IgD-negative memory B cell (primary cell): ENCODE measurements at regions not wholly inside any gene's neighbourhood (a gene's known extent, or its start where the extent isn't known, plus 50 kb on each side); places are given as distances from the start of the nearest gene placed in this dataset.

Source experiments
- H3K27ac Mint-ChIP-seq, 3 donors: one replicate each; pipeline ENCODE4 v1.8.0; 2020 to 2022; ENCODE audit warnings: mild to moderate bottlenecking in 3 of 3, mixed read lengths in 3 of 3, moderate library complexity in 1 of 3
- H3K27me3 Mint-ChIP-seq: one replicate; pipeline ENCODE4 v1.8.0; 2021; ENCODE audit warnings: mixed read lengths
- H3K36me3 Mint-ChIP-seq: one replicate; pipeline ENCODE4 v1.8.0; 2020; ENCODE audit warnings: mild to moderate bottlenecking, mixed read lengths
- H3K4me1 Mint-ChIP-seq, 3 donors: one replicate each; pipeline ENCODE4 v1.8.0; 2020 to 2022; ENCODE audit warnings: mixed read lengths in 3 of 3, mild to moderate bottlenecking in 1 of 3
- H3K4me3 Mint-ChIP-seq, 4 donors: one replicate each; pipeline ENCODE4 v1.8.0; 2020 to 2022; ENCODE audit warnings: mild to moderate bottlenecking in 4 of 4, mixed read lengths in 4 of 4, moderate library complexity in 3 of 4
- H3K9me3 Mint-ChIP-seq, 3 donors: one replicate each; pipeline ENCODE4 v1.8.0; 2020 to 2021; ENCODE audit warnings: mixed read lengths in 3 of 3, mild to moderate bottlenecking in 1 of 3

GRCh38 chr6:169904051-169904922 lies 152.9 kb downstream of the ERMARD start:
- peaks cover 7% of the 10 kb centered on the region for H3K27me3 Mint-ChIP-seq
- no peaks in the 10 kb centered on the region for H3K9me3 Mint-ChIP-seq
- H3K27ac Mint-ChIP-seq, result no peak overlapping the region
- no peaks in the 10 kb centered on the region for H3K36me3 Mint-ChIP-seq
- peak overlapping the region in 1 of 4 donors; percentile 47 for H3K4me3 Mint-ChIP-seq
- H3K4me1 Mint-ChIP-seq, result no peaks in the 10 kb centered on the region

DNA sequence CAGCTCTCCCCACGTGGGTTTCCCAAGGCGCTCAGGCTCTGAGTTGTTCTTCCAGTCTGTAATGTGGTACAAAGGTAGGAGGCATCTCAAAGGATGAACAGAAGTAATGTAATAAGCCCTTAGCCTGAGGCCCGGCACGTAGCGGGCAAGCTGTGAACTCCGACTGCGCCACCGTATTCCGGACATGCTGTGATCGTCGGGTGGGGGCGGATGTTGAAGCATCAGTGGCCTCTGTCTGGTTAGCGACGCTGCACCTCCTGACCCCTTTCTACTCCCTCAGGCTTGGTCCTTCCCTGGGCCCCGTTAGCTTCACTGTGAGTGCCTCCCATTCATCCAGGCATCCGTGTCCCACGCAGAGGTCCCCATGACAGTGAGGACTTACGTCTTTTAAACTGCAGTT lies 151.7 kb downstream of the ERMARD start:
- peaks cover 10% of the 10 kb centered on the region for H3K27me3 Mint-ChIP-seq
- no peaks in the 10 kb centered on the region for H3K4me1 Mint-ChIP-seq
- peaks cover 0 to 4% (median 0%) of the 10 kb centered on the region in 3 donors for H3K9me3 Mint-ChIP-seq
- H3K27ac Mint-ChIP-seq, result no peak overlapping the region
- no peaks in the 10 kb centered on the region for H3K36me3 Mint-ChIP-seq
- no peak overlapping the region for H3K4me3 Mint-ChIP-seq

DNA sequence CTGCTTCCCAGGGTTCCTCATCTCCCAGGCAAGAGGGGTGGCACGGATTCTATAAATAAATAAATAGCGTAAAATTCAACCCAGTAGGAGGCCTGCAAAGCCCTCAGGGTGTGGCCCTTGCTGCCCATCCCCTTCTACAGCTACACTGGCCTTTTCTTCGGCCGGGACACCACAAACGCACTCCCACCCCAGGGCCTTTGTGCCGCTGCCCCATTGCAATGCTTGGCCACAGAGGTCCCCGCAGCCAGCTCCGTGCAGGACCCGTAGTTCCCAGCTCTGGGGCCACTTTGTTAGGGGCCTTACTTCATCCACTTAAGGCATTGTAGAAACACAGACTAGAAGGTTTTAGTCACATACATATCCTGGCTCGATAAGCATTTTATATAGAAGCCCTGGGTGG lies 151.2 kb downstream of the ERMARD start:
- Mint-ChIP-seq H3K27ac (no peak overlapping the region), H3K4me3 (no peak overlapping the region), H3K4me1 (no peaks in the 10 kb centered on the region), H3K36me3 (no peaks in the 10 kb centered on the region), H3K9me3 (peaks cover 0 to 4% (median 0%) of the 10 kb centered on the region in 3 donors), H3K27me3 (peaks cover 8% of the 10 kb centered on the region)

- no peak overlapping the region for H3K27ac Mint-ChIP-seq
- no peaks in the 10 kb centered on the region for H3K4me1 Mint-ChIP-seq
- peaks cover 4% of the 10 kb centered on the region for H3K27me3 Mint-ChIP-seq
- no peak overlapping the region for H3K4me3 Mint-ChIP-seq
- H3K36me3 Mint-ChIP-seq, result no peaks in the 10 kb centered on the region
- H3K9me3 Mint-ChIP-seq, result peaks cover 0 to 4% (median 0%) of the 10 kb centered on the region in 3 donors
Observed at GRCh38 chr6:169902070-169902469, 150.6 kb downstream of the ERMARD start.

DNA sequence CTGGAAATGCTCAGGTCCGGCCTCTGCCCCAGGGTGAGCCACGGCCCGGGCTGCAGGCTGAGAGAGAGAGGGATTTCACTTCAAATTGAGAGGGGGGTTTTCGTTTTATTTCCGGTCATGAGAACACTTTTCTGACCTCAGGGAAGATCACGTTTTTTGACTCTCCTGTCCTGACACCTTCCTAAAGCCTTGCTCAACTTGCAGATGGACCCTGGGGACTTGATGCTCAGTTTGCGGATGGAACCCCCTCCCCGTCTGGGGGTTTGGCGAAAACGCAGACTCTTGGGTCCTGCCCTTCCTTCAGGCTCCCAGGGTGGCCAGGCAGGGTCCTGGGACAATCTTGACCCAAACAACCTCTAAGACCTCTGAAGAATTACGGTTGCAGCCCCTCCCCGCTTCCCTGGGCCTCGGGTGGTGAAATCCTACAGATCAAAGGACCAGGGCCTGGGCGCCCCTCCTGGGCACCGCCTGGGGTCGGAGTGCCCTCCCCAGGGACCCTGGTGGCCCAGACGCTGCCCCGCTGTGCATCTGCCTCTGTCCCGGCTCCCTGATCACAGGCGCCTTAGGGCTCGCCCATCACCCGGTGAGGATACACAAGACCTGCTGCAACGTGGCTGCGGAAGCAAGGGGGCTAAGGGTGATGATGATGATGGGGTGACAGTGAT lies 148.2 kb downstream of the ERMARD start:
- peaks cover 0 to 1% (median 0%) of the 10 kb centered on the region in 3 donors for H3K4me1 Mint-ChIP-seq
- H3K27me3 Mint-ChIP-seq, result peaks cover 4% of the 10 kb centered on the region
- H3K4me3 Mint-ChIP-seq, result no peak overlapping the region
- H3K9me3 Mint-ChIP-seq, result peaks cover 0 to 4% (median 0%) of the 10 kb centered on the region in 3 donors
- peaks cover 2% of the 10 kb centered on the region for H3K36me3 Mint-ChIP-seq
- H3K27ac Mint-ChIP-seq, result no peak overlapping the region

DNA sequence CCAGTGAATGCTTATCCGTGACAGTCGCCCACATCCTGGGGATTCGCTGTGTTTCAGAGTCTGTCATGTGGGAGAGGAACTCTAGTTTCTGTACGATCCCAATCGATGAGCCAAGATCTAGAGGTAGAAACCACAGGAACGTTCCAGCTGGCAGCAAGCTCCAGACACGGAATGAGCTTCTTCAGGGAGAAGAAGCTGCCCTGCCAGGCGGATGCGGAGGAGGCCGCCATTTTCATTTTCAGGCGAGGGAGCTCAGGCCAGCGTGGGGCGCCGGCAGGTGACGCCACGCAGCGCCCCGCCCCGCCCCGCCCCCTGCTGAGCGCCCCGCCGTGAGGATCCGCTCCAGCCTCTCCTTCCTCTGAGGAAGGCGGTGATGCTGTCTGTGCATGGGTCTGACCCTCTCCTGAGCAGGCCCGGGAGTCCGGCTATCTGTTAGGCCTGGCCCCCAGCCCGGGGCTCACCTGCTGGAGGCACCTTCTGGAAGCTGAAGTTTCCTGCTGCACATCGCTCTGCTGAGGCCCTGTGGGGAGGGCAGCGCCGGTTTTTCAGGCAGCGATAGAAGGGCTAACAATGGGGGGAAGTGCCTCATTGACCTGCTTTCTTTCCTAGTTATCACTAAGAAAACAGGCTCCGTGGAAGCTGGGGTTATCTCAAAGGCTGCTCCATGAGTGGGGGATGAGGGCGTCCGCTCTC lies 147.5 kb downstream of the ERMARD start:
- no peak overlapping the region for H3K27ac Mint-ChIP-seq
- peaks cover 2% of the 10 kb centered on the region for H3K36me3 Mint-ChIP-seq
- no peak overlapping the region for H3K4me3 Mint-ChIP-seq
- peaks cover 0 to 1% (median 0%) of the 10 kb centered on the region in 3 donors for H3K4me1 Mint-ChIP-seq
- peaks cover 0 to 4% (median 0%) of the 10 kb centered on the region in 3 donors for H3K9me3 Mint-ChIP-seq
- peaks cover 4% of the 10 kb centered on the region for H3K27me3 Mint-ChIP-seq

- H3K9me3 Mint-ChIP-seq, result peaks cover 0 to 4% (median 0%) of the 10 kb centered on the region in 3 donors
- peaks cover 0 to 1% (median 0%) of the 10 kb centered on the region in 3 donors for H3K4me1 Mint-ChIP-seq
- peaks cover 2% of the 10 kb centered on the region for H3K36me3 Mint-ChIP-seq
- peak overlapping the region in 1 of 4 donors; percentile 9 for H3K4me3 Mint-ChIP-seq
- peaks cover 4% of the 10 kb centered on the region for H3K27me3 Mint-ChIP-seq
- H3K27ac Mint-ChIP-seq, result no peak overlapping the region
Observed at GRCh38 chr6:169897601-169898358, 146.4 kb downstream of the ERMARD start.

GRCh38 chr6:169896826-169897456 lies 145.5 kb downstream of the ERMARD start:
- Mint-ChIP-seq H3K27ac (no peak overlapping the region), H3K36me3 (peaks cover 2% of the 10 kb centered on the region), H3K4me1 (peaks cover 0 to 1% (median 0%) of the 10 kb centered on the region in 3 donors), H3K4me3 (peak overlapping the region in 1 of 4 donors; percentile 9), H3K9me3 (peaks cover 0 to 4% (median 0%) of the 10 kb centered on the region in 3 donors), H3K27me3 (peaks cover 4% of the 10 kb centered on the region)

DNA sequence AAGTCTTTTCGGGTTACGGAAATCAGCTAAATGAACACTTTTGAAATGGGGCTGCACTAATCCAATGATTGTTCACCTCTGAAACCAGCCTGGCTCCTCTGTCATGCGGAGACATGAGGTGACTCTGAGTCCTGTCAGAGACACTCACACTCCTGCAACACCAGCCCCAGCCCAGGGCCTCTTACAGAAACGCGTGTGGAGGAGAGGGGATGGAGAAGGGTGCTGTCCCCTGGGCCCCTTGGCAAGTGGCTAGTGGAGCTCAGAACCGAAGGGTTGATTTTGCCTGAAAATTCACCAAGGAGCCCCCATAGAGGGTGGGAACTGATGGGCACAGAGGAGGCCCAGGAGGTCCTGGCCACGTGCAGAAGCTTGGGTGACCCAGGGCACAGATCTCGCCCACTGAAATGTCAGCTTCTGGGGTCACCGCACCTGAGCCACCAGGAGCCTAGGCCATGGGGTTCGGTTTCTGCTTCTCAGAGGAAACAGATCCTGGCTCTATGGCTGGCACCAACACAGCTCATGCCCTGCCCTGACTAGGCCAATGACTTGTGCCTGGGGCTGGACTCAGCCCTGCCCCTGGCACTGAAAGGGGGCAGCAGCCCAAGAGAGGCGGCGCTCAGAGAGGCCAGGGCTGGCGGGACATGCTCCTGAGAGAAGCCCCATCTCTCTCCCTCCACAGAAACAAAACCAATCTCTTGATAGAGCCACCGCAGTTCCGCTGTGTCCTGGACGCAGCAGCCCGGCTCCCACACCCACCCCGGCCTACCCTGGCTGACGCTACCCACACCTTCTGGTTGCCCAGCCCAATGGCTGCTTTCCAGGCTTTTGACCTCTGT lies 144.7 kb downstream of the ERMARD start:
- Mint-ChIP-seq H3K27ac (no peak overlapping the region), H3K4me1 (peaks cover 0 to 1% (median 0%) of the 10 kb centered on the region in 3 donors), H3K9me3 (peaks cover 0 to 4% (median 0%) of the 10 kb centered on the region in 3 donors), H3K4me3 (no peak overlapping the region), H3K27me3 (peaks cover 4% of the 10 kb centered on the region), H3K36me3 (peaks cover 2% of the 10 kb centered on the region)

- peaks cover 2% of the 10 kb centered on the region for H3K36me3 Mint-ChIP-seq
- H3K4me3 Mint-ChIP-seq, result no peak overlapping the region
- H3K4me1 Mint-ChIP-seq, result peaks cover 0 to 1% (median 0%) of the 10 kb centered on the region in 3 donors
- peak overlapping the region in 2 of 3 donors; percentile 33 to 81 for H3K27ac Mint-ChIP-seq
- H3K27me3 Mint-ChIP-seq, result peaks cover 4% of the 10 kb centered on the region
- peaks cover 0 to 4% (median 0%) of the 10 kb centered on the region in 3 donors for H3K9me3 Mint-ChIP-seq
Observed at GRCh38 chr6:169895000-169895759, 143.8 kb downstream of the ERMARD start.

GRCh38 chr6:169894377-169894960 lies 143.0 kb downstream of the ERMARD start:
- H3K27ac Mint-ChIP-seq, result no peak overlapping the region
- no peak overlapping the region for H3K4me3 Mint-ChIP-seq
- H3K4me1 Mint-ChIP-seq, result peaks cover 0 to 1% (median 0%) of the 10 kb centered on the region in 3 donors
- peaks cover 2% of the 10 kb centered on the region for H3K36me3 Mint-ChIP-seq
- peaks cover 0 to 4% (median 0%) of the 10 kb centered on the region in 3 donors for H3K9me3 Mint-ChIP-seq
- H3K27me3 Mint-ChIP-seq, result peaks cover 4% of the 10 kb centered on the region

- peaks cover 2% of the 10 kb centered on the region for H3K27me3 Mint-ChIP-seq
- H3K4me1 Mint-ChIP-seq, result peaks cover 0 to 1% (median 0%) of the 10 kb centered on the region in 3 donors
- peaks cover 2% of the 10 kb centered on the region for H3K36me3 Mint-ChIP-seq
- H3K27ac Mint-ChIP-seq, result no peak overlapping the region
- H3K9me3 Mint-ChIP-seq, result peaks cover 0 to 4% (median 0%) of the 10 kb centered on the region in 3 donors
- H3K4me3 Mint-ChIP-seq, result no peak overlapping the region
Observed at GRCh38 chr6:169893624-169894023, 142.2 kb downstream of the ERMARD start.
